ENCODE measurements at regions not wholly inside any gene's neighbourhood (a gene's known extent, or its start where the extent isn't known, plus 50 kb on each side); places are given as distances from the start of the nearest gene placed in this dataset.

GRCh38 chr9:16930578-16930977 is 60.1 kb upstream of the BNC2 start:
- DNase-seq: no peak

DNA sequence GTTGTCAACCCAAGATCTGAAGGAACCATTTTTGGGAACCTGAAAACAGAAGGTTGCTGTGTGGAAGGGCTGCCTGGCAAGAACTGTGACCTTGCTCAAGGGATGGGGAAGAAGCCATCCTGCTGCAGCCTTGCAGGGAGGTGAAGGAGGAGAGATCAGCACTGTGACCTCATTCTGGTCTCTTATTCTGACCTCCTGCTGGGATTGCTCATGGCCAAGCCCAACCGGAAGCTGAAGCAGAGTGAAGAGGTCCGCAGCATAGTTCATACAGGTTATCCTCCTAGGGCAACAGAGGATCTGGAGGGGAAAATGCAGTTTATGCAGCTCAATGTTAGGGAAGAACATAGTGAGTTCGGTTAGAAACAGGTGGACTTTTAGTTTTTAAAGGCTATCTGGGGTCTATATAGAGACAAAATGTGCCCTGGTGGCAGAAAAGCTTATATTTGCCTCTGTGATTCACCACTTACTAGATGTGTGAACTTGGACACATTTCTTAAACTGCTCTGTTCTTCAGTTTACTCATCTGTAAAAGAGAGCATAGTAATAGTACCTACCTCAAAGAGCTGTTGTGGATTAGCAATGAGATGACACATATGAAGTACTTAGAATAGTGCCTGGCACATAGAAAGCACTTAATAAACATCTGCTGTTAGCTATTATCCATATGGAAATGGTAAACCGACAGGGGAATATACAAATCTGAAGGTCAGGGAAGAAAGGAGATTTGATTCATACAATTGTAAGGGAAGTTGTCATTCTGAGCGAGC is 57.9 kb upstream of the BNC2 start:
- DNase-seq: no peak

DNA sequence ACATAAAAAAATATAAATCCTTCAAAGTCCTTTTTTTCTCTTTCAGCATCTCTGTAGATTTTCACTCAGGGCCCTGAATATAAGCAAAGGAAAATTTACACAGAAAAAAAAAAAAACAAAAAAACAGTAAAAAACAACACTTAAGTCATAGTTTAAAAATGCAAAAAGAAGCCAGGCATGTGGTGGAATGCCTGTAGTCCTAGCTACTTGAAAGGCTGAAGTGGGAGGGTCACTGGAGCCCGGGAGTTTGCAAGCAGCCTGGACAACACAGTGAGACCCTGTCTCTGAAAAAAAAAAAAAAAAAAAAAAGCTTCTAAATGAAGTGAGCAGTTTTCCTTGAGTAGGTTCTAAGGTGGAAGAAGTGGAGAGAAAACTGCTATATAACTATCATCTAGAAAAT is 55.0 kb upstream of the BNC2 start:
- no peak for DNase-seq

DNA sequence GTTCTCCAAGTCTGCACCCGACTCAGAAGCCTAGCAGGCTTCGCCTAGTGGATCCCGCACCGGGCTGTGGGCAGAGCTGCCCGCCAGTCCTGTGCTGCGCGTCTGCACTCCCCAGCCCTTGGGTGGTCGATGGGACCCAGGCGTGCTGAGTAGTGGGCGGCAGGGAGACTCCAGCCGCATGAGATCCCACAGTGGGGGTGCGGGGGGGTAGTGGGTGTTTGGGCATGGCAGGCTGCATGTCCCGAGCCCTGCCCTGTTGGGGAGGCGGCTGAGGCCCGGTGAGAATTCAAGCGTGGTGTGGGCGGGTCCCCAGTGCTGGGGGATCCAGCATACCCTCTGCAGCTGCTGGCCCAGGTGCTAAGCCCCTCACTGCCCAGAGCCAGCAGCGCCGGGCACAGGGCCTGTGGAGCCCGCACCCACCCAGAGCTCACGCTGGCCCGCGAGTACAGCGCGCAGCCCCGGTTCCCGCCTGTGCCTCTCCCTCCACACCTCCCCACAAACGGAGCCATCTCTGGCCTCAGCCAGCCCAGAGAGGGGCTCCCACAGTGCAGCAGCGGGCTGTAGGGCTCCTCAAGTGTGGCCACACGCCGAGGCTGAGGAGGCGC is 53.9 kb upstream of the BNC2 start:
- no peak for DNase-seq

DNA sequence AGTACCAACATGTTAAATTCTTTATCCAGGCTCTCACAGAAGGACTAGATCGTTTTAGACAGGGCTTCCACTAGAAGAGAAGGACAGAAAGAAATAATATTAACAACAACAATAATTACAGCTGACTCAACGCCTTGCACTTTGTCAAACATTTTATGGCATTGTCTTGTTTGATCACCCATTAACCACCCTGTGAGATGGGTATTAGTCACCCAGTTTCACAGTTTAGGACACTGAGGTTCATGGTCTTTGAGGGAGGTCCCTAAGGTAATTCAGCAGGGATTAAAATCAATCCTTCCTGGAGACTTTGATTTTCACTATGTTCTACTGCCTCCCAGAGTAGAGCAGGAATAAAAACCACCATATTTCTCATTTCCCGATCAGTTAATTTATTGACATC is 51.4 kb upstream of the BNC2 start:
- no peak for DNase-seq
